BLaER1 treated with 17β-estradiol and CSF1 and Interleukin-3, amounts not matched to agents 10 nM and 100 nM (cell line): ENCODE measurements at regions not wholly inside any gene's neighbourhood (a gene's known extent, or its start where the extent isn't known, plus 50 kb on each side); places are given as distances from the start of the nearest gene placed in this dataset.
A peak's percentile ranks its signal among the peaks of the same experiment; 100 is the strongest.

Source experiments
- H3K27ac ChIP-seq, 11 experiments: shearing (Covaris generic); formaldehyde crosslinking; 2 replicates each; pipeline ENCODE4 v1.8.1; 2022
- H3K27me3 ChIP-seq, 11 experiments: shearing (Covaris generic); formaldehyde crosslinking; 2 replicates each; pipeline ENCODE4 v1.8.1; 2022
- H3K36me3 ChIP-seq, 11 experiments: shearing (Covaris generic); formaldehyde crosslinking; 2 replicates each; pipeline ENCODE4 v1.8.1; 2022
- H3K4me1 ChIP-seq, 10 experiments: shearing (Covaris generic); formaldehyde crosslinking; 2 replicates each; pipeline ENCODE4 v1.8.1; 2022
- H3K4me2 ChIP-seq, 11 experiments: shearing (Covaris generic); formaldehyde crosslinking; 2 replicates each; pipeline ENCODE4 v1.8.1; 2022
- H3K4me3 ChIP-seq, 10 experiments: shearing (Covaris generic); formaldehyde crosslinking; 2 replicates each; pipeline ENCODE4 v1.8.1; 2022
- H3K9ac ChIP-seq, 11 experiments: shearing (Covaris generic); formaldehyde crosslinking; 2 replicates each; pipeline ENCODE4 v1.8.1; 2022
- H3K9me3 ChIP-seq, 11 experiments: shearing (Covaris generic); formaldehyde crosslinking; replicated peaks in 1 of 11; 2 replicates each; pipeline ENCODE4 v1.8.1; 2022
- H4K20me1 ChIP-seq, 11 experiments: shearing (Covaris generic); formaldehyde crosslinking; 2 replicates each; pipeline ENCODE4 v1.8.1; 2022
- Cebpa-rat ChIP-seq, 11 experiments: shearing (Covaris generic); IDR thresholded peaks; 2 replicates each; pipeline ENCODE4 v1.8.1; 2022

- no peaks in the 10 kb centered on the region for H3K9me3 ChIP-seq
- peaks cover 65 to 82% (median 80%) of the 10 kb centered on the region in 10 experiments for H3K4me1 ChIP-seq
- H3K9ac ChIP-seq, result peak overlapping the region in 4 of 11 experiments; percentile 16 to 55 (median 28); a peak in 5 of 22 replicates
- no peak for TF ChIP-seq Cebpa-rat (IDR thresholded peaks at IDR 0.05)
- H3K4me3 ChIP-seq, result no peak overlapping the region
- peaks cover 0 to 6% (median 0%) of the 10 kb centered on the region in 11 experiments; a peak in 2 of 22 replicates for H4K20me1 ChIP-seq
- peak overlapping the region in 5 of 11 experiments; percentile 2 to 46 (median 18); a peak in 4 of 22 replicates for H3K27ac ChIP-seq
- H3K4me2 ChIP-seq, result peak overlapping the region; percentile 68 to 90 (median 75)
- no peaks in the 10 kb centered on the region for H3K27me3 ChIP-seq
- no peaks in the 10 kb centered on the region for H3K36me3 ChIP-seq
Observed at GRCh38 chr11:8332891-8333290, 69.2 kb upstream of the LMO1 start.

GRCh38 chr11:8332196-8332595, 68.5 kb upstream of the LMO1 start:
- Histone ChIP-seq H3K4me3 (no peak overlapping the region), H3K9ac (peak overlapping the region in 3 of 11 experiments; percentile 16 to 55 (median 35); a peak in 1 of 22 replicates), H3K36me3 (no peaks in the 10 kb centered on the region), H3K4me1 (peaks cover 72 to 79% (median 75%) of the 10 kb centered on the region in 10 experiments), H3K4me2 (peak overlapping the region; percentile 68 to 90 (median 75)), H3K27me3 (no peaks in the 10 kb centered on the region), H4K20me1 (peaks cover 0 to 6% (median 0%) of the 10 kb centered on the region in 11 experiments; a peak in 2 of 22 replicates), H3K9me3 (no peaks in the 10 kb centered on the region), H3K27ac (peak overlapping the region in 7 of 11 experiments; percentile 17 to 46 (median 36); a peak in 7 of 22 replicates)
- TF ChIP-seq Cebpa-rat (IDR thresholded peaks at IDR 0.05), result no peak

GRCh38 chr11:8331767-8332166, 68.1 kb upstream of the LMO1 start:
- peak overlapping the region; percentile 68 to 90 (median 75) for H3K4me2 ChIP-seq
- H3K9ac ChIP-seq, result no peak overlapping the region; a peak in 1 of 22 replicates
- H4K20me1 ChIP-seq, result peaks cover 0 to 6% (median 0%) of the 10 kb centered on the region in 11 experiments; a peak in 2 of 22 replicates
- H3K4me3 ChIP-seq, result no peak overlapping the region
- no peaks in the 10 kb centered on the region for H3K9me3 ChIP-seq
- H3K4me1 ChIP-seq, result peaks cover 72 to 80% (median 77%) of the 10 kb centered on the region in 10 experiments
- peak overlapping the region in 6 of 11 experiments; percentile 17 to 46 (median 30); a peak in 7 of 22 replicates for H3K27ac ChIP-seq
- no peaks in the 10 kb centered on the region for H3K36me3 ChIP-seq
- TF ChIP-seq Cebpa-rat (IDR thresholded peaks at IDR 0.05), result no peak
- no peaks in the 10 kb centered on the region for H3K27me3 ChIP-seq

GRCh38 chr11:8330896-8331295, 67.2 kb upstream of the LMO1 start:
- Histone ChIP-seq H3K27me3 (no peaks in the 10 kb centered on the region), H4K20me1 (peaks cover 0 to 6% (median 0%) of the 10 kb centered on the region in 11 experiments; a peak in 2 of 22 replicates), H3K4me2 (peak overlapping the region; percentile 68 to 90 (median 81); a peak in 18 of 22 replicates), H3K9me3 (no peaks in the 10 kb centered on the region), H3K27ac (no peak overlapping the region), H3K4me3 (no peak overlapping the region), H3K9ac (no peak overlapping the region), H3K36me3 (no peaks in the 10 kb centered on the region), H3K4me1 (peaks cover 72 to 81% (median 77%) of the 10 kb centered on the region in 10 experiments)
- no peak for TF ChIP-seq Cebpa-rat (IDR thresholded peaks at IDR 0.05)

- no peaks in the 10 kb centered on the region for H3K9me3 ChIP-seq
- no peaks in the 10 kb centered on the region for H3K36me3 ChIP-seq
- no peaks in the 10 kb centered on the region for H3K27me3 ChIP-seq
- peak overlapping the region; percentile 73 to 90 (median 85) for H3K4me2 ChIP-seq
- TF ChIP-seq Cebpa-rat (IDR thresholded peaks at IDR 0.05), result no peak
- peak overlapping the region in 3 of 11 experiments; percentile 11 to 50 (median 19); a peak in 2 of 22 replicates for H3K9ac ChIP-seq
- H3K4me3 ChIP-seq, result no peak overlapping the region
- peaks cover 0 to 6% (median 0%) of the 10 kb centered on the region in 11 experiments; a peak in 2 of 22 replicates for H4K20me1 ChIP-seq
- no peak overlapping the region for H3K27ac ChIP-seq
- H3K4me1 ChIP-seq, result peaks cover 72 to 86% (median 77%) of the 10 kb centered on the region in 10 experiments
Observed at GRCh38 chr11:8330404-8330803, 66.7 kb upstream of the LMO1 start.

GRCh38 chr11:8329847-8330361, 66.2 kb upstream of the LMO1 start:
- Histone ChIP-seq H4K20me1 (peaks cover 0 to 6% (median 0%) of the 10 kb centered on the region in 11 experiments; a peak in 2 of 22 replicates), H3K27me3 (no peaks in the 10 kb centered on the region), H3K27ac (no peak overlapping the region), H3K9ac (peak overlapping the region in 3 of 11 experiments; percentile 11 to 50 (median 19); a peak in 3 of 22 replicates), H3K4me1 (peaks cover 69 to 86% (median 73%) of the 10 kb centered on the region in 10 experiments), H3K4me3 (no peak overlapping the region), H3K9me3 (no peaks in the 10 kb centered on the region), H3K36me3 (no peaks in the 10 kb centered on the region), H3K4me2 (peak overlapping the region; percentile 73 to 90 (median 85))
- TF ChIP-seq Cebpa-rat (IDR thresholded peaks at IDR 0.05), result no peak

GRCh38 chr11:8329336-8329735, 65.7 kb upstream of the LMO1 start:
- Histone ChIP-seq H3K27ac (peak overlapping the region in 2 of 11 experiments; percentile 22 to 88; a peak in 3 of 22 replicates), H3K9me3 (no peaks in the 10 kb centered on the region), H3K9ac (peak overlapping the region in 4 of 11 experiments; percentile 6 to 62 (median 14); a peak in 2 of 22 replicates), H3K27me3 (no peaks in the 10 kb centered on the region), H3K4me2 (peak overlapping the region; percentile 73 to 90 (median 85)), H3K36me3 (no peaks in the 10 kb centered on the region), H3K4me1 (peaks cover 63 to 82% (median 68%) of the 10 kb centered on the region in 10 experiments), H4K20me1 (peaks cover 0 to 6% (median 0%) of the 10 kb centered on the region in 11 experiments; a peak in 2 of 22 replicates), H3K4me3 (0 out of 20 replicates have a peak overlapping the region, but pooled peaks of 1 of the 10 experiments have one; percentile 8)
- no peak for TF ChIP-seq Cebpa-rat (IDR thresholded peaks at IDR 0.05)

- Histone ChIP-seq H3K4me3 (0 out of 20 replicates have a peak overlapping the region, but pooled peaks of 1 of the 10 experiments have one; percentile 8), H3K9me3 (no peaks in the 10 kb centered on the region), H4K20me1 (peaks cover 0 to 6% (median 0%) of the 10 kb centered on the region in 11 experiments; a peak in 2 of 22 replicates), H3K27me3 (no peaks in the 10 kb centered on the region), H3K36me3 (no peaks in the 10 kb centered on the region), H3K4me1 (peaks cover 59 to 77% (median 63%) of the 10 kb centered on the region in 10 experiments), H3K4me2 (peak overlapping the region; percentile 73 to 90 (median 85)), H3K27ac (peak overlapping the region in 5 of 11 experiments; percentile 25 to 88 (median 76); a peak in 7 of 22 replicates), H3K9ac (peak overlapping the region in 4 of 11 experiments; percentile 6 to 63 (median 36); a peak in 4 of 22 replicates)
- no peak for TF ChIP-seq Cebpa-rat (IDR thresholded peaks at IDR 0.05)
Observed at GRCh38 chr11:8328848-8329330, 65.2 kb upstream of the LMO1 start.
